ENCODE measurements at regions not wholly inside any gene's neighbourhood (a gene's known extent, or its start where the extent isn't known, plus 50 kb on each side); places are given as distances from the start of the nearest gene placed in this dataset.
"Not testable (repeated sequence)": the region's sequence is repeated elsewhere in the genome, so short reads cannot be mapped to it uniquely, and the experiment has no call there.

GRCh38 chr9:41783070-41783810 is 346.0 kb downstream of the CNTNAP3B start:
- not testable (repeated sequence) for H3K4me3 ChIP-seq (ENCODE audit: low read length); H2AFZ ChIP-seq (ENCODE audit: low read depth, low read length); H3K36me3 ChIP-seq (ENCODE audit: insufficient read depth, low read length); H3K4me1 ChIP-seq (ENCODE audit: insufficient read depth, low read length); H3K9me3 ChIP-seq (ENCODE audit: low read length); H3K27me3 ChIP-seq (ENCODE audit: insufficient read depth, low read length)

- H3K4me3 ChIP-seq (ENCODE audit: low read length); H3K27me3 ChIP-seq (ENCODE audit: insufficient read depth, low read length); H3K36me3 ChIP-seq (ENCODE audit: insufficient read depth, low read length); H3K4me1 ChIP-seq (ENCODE audit: insufficient read depth, low read length); H2AFZ ChIP-seq (ENCODE audit: low read depth, low read length); H3K9me3 ChIP-seq (ENCODE audit: low read length): not testable (repeated sequence)
These were observed 347.3 kb downstream of the CNTNAP3B start for GRCh38 chr9:41781899-41782298.

GRCh38 chr9:41779897-41780406 is 349.3 kb downstream of the CNTNAP3B start:
- H3K36me3 ChIP-seq (ENCODE audit: insufficient read depth, low read length); H2AFZ ChIP-seq (ENCODE audit: low read depth, low read length); H3K4me1 ChIP-seq (ENCODE audit: insufficient read depth, low read length); H3K27me3 ChIP-seq (ENCODE audit: insufficient read depth, low read length); H3K4me3 ChIP-seq (ENCODE audit: low read length); H3K9me3 ChIP-seq (ENCODE audit: low read length): not testable (repeated sequence)

- H3K4me1 ChIP-seq (ENCODE audit: insufficient read depth, low read length); H3K9me3 ChIP-seq (ENCODE audit: low read length); H3K27me3 ChIP-seq (ENCODE audit: insufficient read depth, low read length): not testable (repeated sequence)
These were observed 350.0 kb downstream of the CNTNAP3B start for GRCh38 chr9:41779192-41779591.

GRCh38 chr9:41778535-41779071 is 350.6 kb downstream of the CNTNAP3B start:
- H3K9me3 ChIP-seq (ENCODE audit: low read length); H3K36me3 ChIP-seq (ENCODE audit: insufficient read depth, low read length); H2AFZ ChIP-seq (ENCODE audit: low read depth, low read length); H3K27me3 ChIP-seq (ENCODE audit: insufficient read depth, low read length); H3K4me3 ChIP-seq (ENCODE audit: low read length); H3K4me1 ChIP-seq (ENCODE audit: insufficient read depth, low read length): not testable (repeated sequence)

More at GRCh38 chr9:41779192-41779591, 350.0 kb downstream of the CNTNAP3B start:
- H3K36me3 ChIP-seq (ENCODE audit: insufficient read depth, low read length); H3K4me3 ChIP-seq (ENCODE audit: low read length); H2AFZ ChIP-seq (ENCODE audit: low read depth, low read length): not testable (repeated sequence)

GRCh38 chr9:41777536-41777935 is 351.7 kb downstream of the CNTNAP3B start:
- H3K9me3 ChIP-seq (ENCODE audit: low read length); H2AFZ ChIP-seq (ENCODE audit: low read depth, low read length); H3K4me3 ChIP-seq (ENCODE audit: low read length); H3K4me1 ChIP-seq (ENCODE audit: insufficient read depth, low read length); H3K36me3 ChIP-seq (ENCODE audit: insufficient read depth, low read length); H3K27me3 ChIP-seq (ENCODE audit: insufficient read depth, low read length): not testable (repeated sequence)

- H2AFZ ChIP-seq (ENCODE audit: low read depth, low read length) = not testable (repeated sequence)
These were observed 356.7 kb downstream of the CNTNAP3B start for GRCh38 chr9:41772541-41772940.

GRCh38 chr9:41771693-41772092 is 357.5 kb downstream of the CNTNAP3B start:
- H3K36me3 ChIP-seq (ENCODE audit: insufficient read depth, low read length); H3K4me3 ChIP-seq (ENCODE audit: low read length); H2AFZ ChIP-seq (ENCODE audit: low read depth, low read length); H3K27me3 ChIP-seq (ENCODE audit: insufficient read depth, low read length); H3K9me3 ChIP-seq (ENCODE audit: low read length); H3K4me1 ChIP-seq (ENCODE audit: insufficient read depth, low read length): not testable (repeated sequence)

More at GRCh38 chr9:41772541-41772940, 356.7 kb downstream of the CNTNAP3B start:
- H3K27me3 ChIP-seq (ENCODE audit: insufficient read depth, low read length); H3K9me3 ChIP-seq (ENCODE audit: low read length); H3K4me3 ChIP-seq (ENCODE audit: low read length); H3K4me1 ChIP-seq (ENCODE audit: insufficient read depth, low read length); H3K36me3 ChIP-seq (ENCODE audit: insufficient read depth, low read length): not testable (repeated sequence)

GRCh38 chr9:41754822-41755221 is 374.4 kb downstream of the CNTNAP3B start:
- not testable (repeated sequence) for H3K36me3 ChIP-seq (ENCODE audit: insufficient read depth, low read length); H3K4me3 ChIP-seq (ENCODE audit: low read length); H3K4me1 ChIP-seq (ENCODE audit: insufficient read depth, low read length); H3K9me3 ChIP-seq (ENCODE audit: low read length); H2AFZ ChIP-seq (ENCODE audit: low read depth, low read length); H3K27me3 ChIP-seq (ENCODE audit: insufficient read depth, low read length)

GRCh38 chr9:41754403-41754802 is 374.8 kb downstream of the CNTNAP3B start:
- H2AFZ ChIP-seq (ENCODE audit: low read depth, low read length); H3K4me1 ChIP-seq (ENCODE audit: insufficient read depth, low read length); H3K36me3 ChIP-seq (ENCODE audit: insufficient read depth, low read length); H3K9me3 ChIP-seq (ENCODE audit: low read length); H3K27me3 ChIP-seq (ENCODE audit: insufficient read depth, low read length); H3K4me3 ChIP-seq (ENCODE audit: low read length): not testable (repeated sequence)

- H2AFZ ChIP-seq (ENCODE audit: low read depth, low read length) = not testable (repeated sequence)
These were observed 387.3 kb downstream of the CNTNAP3B start for GRCh38 chr9:41741897-41742296.

GRCh38 chr9:41741173-41741572 is 388.1 kb downstream of the CNTNAP3B start:
- not testable (repeated sequence) for H3K36me3 ChIP-seq (ENCODE audit: insufficient read depth, low read length); H2AFZ ChIP-seq (ENCODE audit: low read depth, low read length); H3K27me3 ChIP-seq (ENCODE audit: insufficient read depth, low read length); H3K4me3 ChIP-seq (ENCODE audit: low read length); H3K9me3 ChIP-seq (ENCODE audit: low read length); H3K4me1 ChIP-seq (ENCODE audit: insufficient read depth, low read length)

More at GRCh38 chr9:41741897-41742296, 387.3 kb downstream of the CNTNAP3B start:
- H3K36me3 ChIP-seq (ENCODE audit: insufficient read depth, low read length); H3K9me3 ChIP-seq (ENCODE audit: low read length); H3K27me3 ChIP-seq (ENCODE audit: insufficient read depth, low read length); H3K4me3 ChIP-seq (ENCODE audit: low read length); H3K4me1 ChIP-seq (ENCODE audit: insufficient read depth, low read length): not testable (repeated sequence)

- not testable (repeated sequence) for H3K4me1 ChIP-seq (ENCODE audit: insufficient read depth, low read length); H3K36me3 ChIP-seq (ENCODE audit: insufficient read depth, low read length); H3K27me3 ChIP-seq (ENCODE audit: insufficient read depth, low read length); H3K9me3 ChIP-seq (ENCODE audit: low read length); H3K4me3 ChIP-seq (ENCODE audit: low read length); H2AFZ ChIP-seq (ENCODE audit: low read depth, low read length)
These were observed 390.5 kb downstream of the CNTNAP3B start for GRCh38 chr9:41738681-41739080.

- H3K9me3 ChIP-seq (ENCODE audit: low read length); H3K27me3 ChIP-seq (ENCODE audit: insufficient read depth, low read length); H2AFZ ChIP-seq (ENCODE audit: low read depth, low read length); H3K4me1 ChIP-seq (ENCODE audit: insufficient read depth, low read length); H3K4me3 ChIP-seq (ENCODE audit: low read length); H3K36me3 ChIP-seq (ENCODE audit: insufficient read depth, low read length): not testable (repeated sequence)
These were observed 430.0 kb downstream of the CNTNAP3B start for GRCh38 chr9:41699190-41699589.

Measured in neuron (in vitro differentiated cells).